Bone marrow (tissue), 2 donors: ENCODE measurements at regions not wholly inside any gene's neighbourhood (a gene's known extent, or its start where the extent isn't known, plus 50 kb on each side); places are given as distances from the start of the nearest gene placed in this dataset.
A peak's percentile ranks its signal among the peaks of the same experiment; 100 is the strongest.
"Not testable (repeated sequence)": the region's sequence is repeated elsewhere in the genome, so short reads cannot be mapped to it uniquely, and the experiment has no call there.

Experiments used
- DNase-seq, 2 donors: peaks; one replicate each; lab custom pipeline; 2025; lab: John Stamatoyannopoulos, UW

- no peak for DNase-seq
Observed at GRCh38 chr12:70008944-70009343, 183.9 kb downstream of the MYRFL start.

GRCh38 chr12:70011353-70011752 lies 186.3 kb downstream of the MYRFL start:
- no peak for DNase-seq

GRCh38 chr12:70013016-70013415 lies 188.0 kb downstream of the MYRFL start:
- DNase-seq = not testable (repeated sequence)

GRCh38 chr12:70028515-70028914 lies 203.5 kb downstream of the MYRFL start:
- no peak for DNase-seq

- no peak for DNase-seq
Observed at GRCh38 chr12:70028918-70029317, 203.9 kb downstream of the MYRFL start.

GRCh38 chr12:70031046-70031445 lies 206.0 kb downstream of the MYRFL start:
- DNase-seq = no peak

GRCh38 chr12:70032076-70032475 lies 207.0 kb downstream of the MYRFL start:
- DNase-seq = no peak

GRCh38 chr12:70033310-70033709 lies 208.3 kb downstream of the MYRFL start:
- no peak for DNase-seq

GRCh38 chr12:70040141-70040540 lies 203.1 kb upstream of the CNOT2 start:
- DNase-seq = no peak

- DNase-seq = no peak
Observed at GRCh38 chr12:70042675-70043074, 200.6 kb upstream of the CNOT2 start.

GRCh38 chr12:70043490-70044138 lies 199.6 kb upstream of the CNOT2 start:
- no peak for DNase-seq

- no peak for DNase-seq
Observed at GRCh38 chr12:70044167-70044566, 199.1 kb upstream of the CNOT2 start.

- no peak for DNase-seq
Observed at GRCh38 chr12:70045036-70045435, 198.2 kb upstream of the CNOT2 start.

- DNase-seq = no peak
Observed at GRCh38 chr12:70045514-70045913, 197.7 kb upstream of the CNOT2 start.

GRCh38 chr12:70048521-70049250 lies 194.5 kb upstream of the CNOT2 start:
- DNase-seq = no peak

- DNase-seq = no peak
Observed at GRCh38 chr12:70049596-70050360, 193.5 kb upstream of the CNOT2 start.

- no peak for DNase-seq
Observed at GRCh38 chr12:70052476-70052875, 190.8 kb upstream of the CNOT2 start.

- DNase-seq = peak in 1 of 2 donors; percentile 8
Observed at GRCh38 chr12:70052931-70053497, 190.2 kb upstream of the CNOT2 start.

GRCh38 chr12:70059373-70059772 lies 183.9 kb upstream of the CNOT2 start:
- DNase-seq = no peak

GRCh38 chr12:70060634-70061033 lies 182.6 kb upstream of the CNOT2 start:
- no peak for DNase-seq

GRCh38 chr12:70068743-70069142 lies 174.5 kb upstream of the CNOT2 start:
- DNase-seq = no peak

- no peak for DNase-seq
Observed at GRCh38 chr12:70069221-70070105, 173.8 kb upstream of the CNOT2 start.
